IPS-20b (cell line): ENCODE measurements at regions not wholly inside any gene's neighbourhood (a gene's known extent, or its start where the extent isn't known, plus 50 kb on each side); places are given as distances from the start of the nearest gene placed in this dataset.

Source experiments
- H3K27ac ChIP-seq: one replicate; pipeline ENCODE4 v1.5.1; 2013; ENCODE audit warnings: low read length
- H3K27me3 ChIP-seq: 2 replicates; pipeline ENCODE4 v1.6.1; 2013; ENCODE audit warnings: mild to moderate bottlenecking, low read length, inconsistent platforms; ENCODE audit not compliant: insufficient read depth
- H3K36me3 ChIP-seq: 2 replicates; pipeline ENCODE4 v1.6.1; 2013; ENCODE audit warnings: low read depth, mild to moderate bottlenecking, inconsistent platforms, low read length, moderate library complexity; ENCODE audit not compliant: insufficient read depth
- H3K4me1 ChIP-seq: 2 replicates; pipeline ENCODE4 v1.6.1; 2013; ENCODE audit warnings: mild to moderate bottlenecking, control low read depth, inconsistent platforms, low read length, moderate library complexity; ENCODE audit not compliant: insufficient read depth
- H3K4me3 ChIP-seq: 2 replicates; pipeline ENCODE4 v1.5.1; 2013; ENCODE audit warnings: mild to moderate bottlenecking, low read length, inconsistent platforms
- H3K9ac ChIP-seq: 2 replicates; pipeline ENCODE4 v1.6.1; 2013; ENCODE audit warnings: low read depth, mild to moderate bottlenecking, inconsistent platforms, low read length, moderate library complexity
- H3K9me3 ChIP-seq: 2 replicates; pipeline ENCODE4 v1.6.1; 2013; ENCODE audit warnings: mild to moderate bottlenecking, low read depth, low read length, inconsistent platforms; ENCODE audit not compliant: insufficient read depth

DNA sequence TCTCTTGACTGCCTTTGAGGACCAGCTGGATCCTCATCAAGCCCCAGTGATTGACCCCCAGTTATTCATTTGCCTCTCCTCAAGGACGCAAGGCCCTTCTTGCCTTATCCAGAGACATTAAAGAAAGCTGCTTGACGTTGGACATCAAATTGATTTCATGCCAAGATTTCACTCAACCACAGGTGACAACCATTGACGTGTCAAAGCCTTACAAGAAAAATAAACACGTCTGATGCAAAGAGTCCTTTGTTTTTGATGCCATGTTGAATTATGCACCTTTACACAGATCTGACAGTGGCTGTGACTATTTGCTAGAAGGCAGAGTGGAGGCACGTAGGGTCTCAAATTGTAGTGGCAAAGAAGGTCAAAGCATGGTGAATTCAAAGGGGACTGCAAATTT lies 666.2 kb upstream of the CAMK1G start:
- H3K27ac ChIP-seq = no peak overlapping the region
- H3K36me3 ChIP-seq = no peaks in the 10 kb centered on the region
- no peaks in the 10 kb centered on the region for H3K27me3 ChIP-seq
- no peaks in the 10 kb centered on the region for H3K4me1 ChIP-seq
- H3K4me3 ChIP-seq = no peak overlapping the region
- no peak overlapping the region for H3K9ac ChIP-seq
- no peaks in the 10 kb centered on the region for H3K9me3 ChIP-seq

DNA sequence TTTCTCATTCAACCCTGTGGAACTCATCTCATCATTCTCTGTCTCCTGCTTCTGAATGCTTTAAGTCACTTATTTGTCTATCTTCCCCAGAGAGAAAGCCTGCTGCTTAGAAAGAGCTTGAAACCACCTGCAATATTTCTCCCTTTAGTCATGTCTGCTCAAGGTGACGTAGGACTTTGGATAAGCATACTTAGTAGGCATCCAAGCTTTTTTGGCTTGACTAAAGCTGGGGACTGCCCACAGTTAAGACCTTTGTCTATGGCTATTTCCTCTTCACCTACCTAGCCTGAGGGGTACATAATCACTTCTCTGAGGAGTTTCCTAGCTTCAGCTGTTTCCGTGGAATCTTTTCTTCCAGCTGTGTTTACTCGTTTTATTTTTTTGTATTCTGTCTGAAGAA lies 665.8 kb upstream of the CAMK1G start:
- no peak overlapping the region for H3K27ac ChIP-seq
- H3K9ac ChIP-seq = no peak overlapping the region
- no peaks in the 10 kb centered on the region for H3K4me1 ChIP-seq
- no peaks in the 10 kb centered on the region for H3K27me3 ChIP-seq
- no peaks in the 10 kb centered on the region for H3K9me3 ChIP-seq
- no peaks in the 10 kb centered on the region for H3K36me3 ChIP-seq
- H3K4me3 ChIP-seq = no peak overlapping the region

DNA sequence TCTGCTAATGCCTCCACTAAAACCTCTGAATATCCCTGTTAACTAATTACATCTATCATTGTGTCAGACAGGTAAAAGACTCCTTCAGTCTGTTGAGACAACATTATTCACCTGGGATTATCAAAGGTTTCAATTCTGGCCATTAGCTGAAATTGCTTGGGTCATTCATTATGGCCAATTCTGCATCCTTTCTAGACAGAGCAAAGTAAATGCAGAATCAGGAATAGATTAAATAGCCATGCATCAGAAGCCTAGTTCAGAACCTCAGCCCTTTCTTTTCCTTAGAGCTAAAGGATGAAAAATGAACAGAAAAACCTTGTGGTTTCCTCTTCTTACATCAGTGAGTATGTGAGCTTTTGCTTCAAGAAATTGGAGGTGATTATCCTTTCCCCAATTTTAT lies 665.4 kb upstream of the CAMK1G start:
- H3K36me3 ChIP-seq = no peaks in the 10 kb centered on the region
- H3K27ac ChIP-seq = no peak overlapping the region
- H3K9me3 ChIP-seq = no peaks in the 10 kb centered on the region
- H3K27me3 ChIP-seq = no peaks in the 10 kb centered on the region
- H3K9ac ChIP-seq = no peak overlapping the region
- no peaks in the 10 kb centered on the region for H3K4me1 ChIP-seq
- H3K4me3 ChIP-seq = no peak overlapping the region

GRCh38 chr1:208919371-208919770 lies 664.1 kb upstream of the CAMK1G start:
- H3K4me3 ChIP-seq = no peak overlapping the region
- no peaks in the 10 kb centered on the region for H3K27me3 ChIP-seq
- no peak overlapping the region for H3K9ac ChIP-seq
- no peak overlapping the region for H3K27ac ChIP-seq
- H3K4me1 ChIP-seq = peaks cover 3% of the 10 kb centered on the region
- no peaks in the 10 kb centered on the region for H3K36me3 ChIP-seq
- H3K9me3 ChIP-seq = no peaks in the 10 kb centered on the region

GRCh38 chr1:208921259-208921658 lies 662.3 kb upstream of the CAMK1G start:
- Histone ChIP-seq H3K36me3 (no peaks in the 10 kb centered on the region), H3K4me1 (peaks cover 3% of the 10 kb centered on the region), H3K27ac (no peak overlapping the region), H3K4me3 (no peak overlapping the region), H3K9me3 (no peaks in the 10 kb centered on the region), H3K9ac (no peak overlapping the region), H3K27me3 (no peaks in the 10 kb centered on the region)

GRCh38 chr1:208923456-208923855 lies 660.1 kb upstream of the CAMK1G start:
- Histone ChIP-seq H3K4me3 (no peak overlapping the region), H3K27ac (no peak overlapping the region), H3K36me3 (no peaks in the 10 kb centered on the region), H3K9ac (no peak overlapping the region), H3K27me3 (no peaks in the 10 kb centered on the region), H3K4me1 (peaks cover 3% of the 10 kb centered on the region), H3K9me3 (no peaks in the 10 kb centered on the region)

DNA sequence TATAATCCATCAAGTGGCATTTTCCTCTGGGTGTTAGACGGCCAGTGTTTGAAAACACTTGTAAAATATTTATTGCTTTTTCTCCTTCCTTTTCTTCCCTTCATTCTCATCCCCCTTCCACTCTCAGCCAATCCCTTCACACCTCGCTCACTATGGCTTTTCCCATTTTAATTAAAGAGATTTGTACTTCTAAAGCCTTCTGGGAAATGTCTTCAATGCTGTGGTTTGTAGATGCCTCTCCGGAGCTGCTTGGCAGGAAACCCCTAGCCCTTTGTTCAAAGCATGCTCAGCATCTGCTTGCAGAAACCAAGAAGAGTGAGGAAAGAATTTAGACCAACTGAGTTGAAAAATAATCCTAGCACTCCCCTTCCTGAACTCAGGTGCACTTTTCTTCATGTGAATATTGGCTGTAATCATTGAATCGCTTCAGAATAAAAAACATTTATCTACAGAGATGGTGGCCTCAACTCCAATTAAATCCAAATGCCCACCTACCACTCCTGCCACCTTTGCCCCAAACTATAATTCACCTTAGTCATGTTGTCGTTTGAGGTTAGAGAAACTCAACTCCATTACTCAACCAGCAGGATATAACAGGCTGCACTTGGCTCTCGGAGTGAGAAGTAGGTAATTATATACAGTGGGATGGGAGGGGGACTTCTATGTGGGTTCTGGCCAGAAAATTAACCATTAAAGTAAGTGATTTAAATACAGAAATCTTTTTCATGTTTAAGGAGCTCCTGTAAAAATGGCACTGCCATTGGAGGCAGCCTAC lies 659.4 kb upstream of the CAMK1G start:
- H3K4me1 ChIP-seq = peaks cover 3% of the 10 kb centered on the region
- no peak overlapping the region for H3K4me3 ChIP-seq
- H3K27me3 ChIP-seq = no peaks in the 10 kb centered on the region
- no peak overlapping the region for H3K27ac ChIP-seq
- H3K36me3 ChIP-seq = no peaks in the 10 kb centered on the region
- H3K9ac ChIP-seq = no peak overlapping the region
- no peaks in the 10 kb centered on the region for H3K9me3 ChIP-seq

- no peaks in the 10 kb centered on the region for H3K27me3 ChIP-seq
- no peak overlapping the region for H3K4me3 ChIP-seq
- no peak overlapping the region for H3K9ac ChIP-seq
- H3K9me3 ChIP-seq = no peaks in the 10 kb centered on the region
- H3K4me1 ChIP-seq = peaks cover 3% of the 10 kb centered on the region
- no peak overlapping the region for H3K27ac ChIP-seq
- no peaks in the 10 kb centered on the region for H3K36me3 ChIP-seq
Observed at GRCh38 chr1:208924928-208925327, 658.6 kb upstream of the CAMK1G start.

DNA sequence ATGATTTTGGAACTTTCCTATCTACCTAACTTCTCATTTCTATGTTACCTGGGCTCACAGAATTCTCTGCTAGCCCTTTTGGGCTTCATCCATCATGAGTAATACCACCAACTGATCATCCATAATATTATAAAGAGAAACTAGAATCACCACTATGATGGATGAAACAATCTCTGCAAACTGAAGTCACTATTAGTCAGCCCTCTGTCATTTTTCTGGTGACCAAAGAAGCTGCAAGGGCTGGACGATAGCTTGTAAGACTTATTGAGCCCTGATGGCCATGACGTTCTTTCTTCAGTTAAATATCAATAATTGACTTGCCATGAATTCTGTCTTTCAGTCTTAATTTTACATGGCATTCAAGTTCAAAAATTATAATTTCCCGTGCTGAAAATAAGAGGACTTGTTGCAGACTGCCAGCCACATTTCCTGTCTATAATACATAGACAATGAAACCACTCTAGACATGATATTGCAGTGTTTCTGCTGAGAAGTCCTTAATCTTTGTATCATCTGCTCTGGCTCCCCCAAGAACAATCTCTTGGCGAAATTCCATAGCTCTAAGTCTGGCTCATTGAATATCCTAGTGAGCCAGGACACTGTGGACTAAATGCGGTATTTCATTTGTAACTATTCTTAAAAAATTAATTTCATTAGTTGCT lies 655.0 kb upstream of the CAMK1G start:
- no peaks in the 10 kb centered on the region for H3K27me3 ChIP-seq
- H3K9me3 ChIP-seq = no peaks in the 10 kb centered on the region
- no peaks in the 10 kb centered on the region for H3K36me3 ChIP-seq
- no peak overlapping the region for H3K27ac ChIP-seq
- H3K9ac ChIP-seq = no peak overlapping the region
- H3K4me1 ChIP-seq = peaks cover 3% of the 10 kb centered on the region
- no peak overlapping the region for H3K4me3 ChIP-seq

DNA sequence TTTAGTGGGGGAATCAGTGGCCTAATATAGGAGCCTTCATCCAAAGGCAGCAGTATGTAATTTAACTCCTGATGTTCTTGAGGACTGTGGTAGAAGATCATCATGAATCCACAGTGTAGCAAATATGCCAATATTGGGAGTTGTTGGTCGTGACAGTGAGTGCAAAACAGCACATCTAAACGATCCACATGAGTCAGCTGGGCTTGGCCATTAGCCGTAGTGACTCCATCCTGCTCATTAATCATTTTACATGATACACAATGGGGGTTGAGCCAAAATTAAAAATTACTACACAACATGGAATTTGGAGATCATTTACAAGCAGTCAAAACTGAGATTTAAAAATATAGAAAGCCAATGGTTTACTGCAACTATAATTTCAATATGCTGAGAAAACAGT lies 653.9 kb upstream of the CAMK1G start:
- no peaks in the 10 kb centered on the region; the same call in 1 of the 2 replicates for H3K4me1 ChIP-seq
- H3K9me3 ChIP-seq = no peaks in the 10 kb centered on the region
- no peak overlapping the region for H3K9ac ChIP-seq
- H3K27me3 ChIP-seq = no peaks in the 10 kb centered on the region
- no peaks in the 10 kb centered on the region for H3K36me3 ChIP-seq
- no peak overlapping the region for H3K4me3 ChIP-seq
- no peak overlapping the region for H3K27ac ChIP-seq

DNA sequence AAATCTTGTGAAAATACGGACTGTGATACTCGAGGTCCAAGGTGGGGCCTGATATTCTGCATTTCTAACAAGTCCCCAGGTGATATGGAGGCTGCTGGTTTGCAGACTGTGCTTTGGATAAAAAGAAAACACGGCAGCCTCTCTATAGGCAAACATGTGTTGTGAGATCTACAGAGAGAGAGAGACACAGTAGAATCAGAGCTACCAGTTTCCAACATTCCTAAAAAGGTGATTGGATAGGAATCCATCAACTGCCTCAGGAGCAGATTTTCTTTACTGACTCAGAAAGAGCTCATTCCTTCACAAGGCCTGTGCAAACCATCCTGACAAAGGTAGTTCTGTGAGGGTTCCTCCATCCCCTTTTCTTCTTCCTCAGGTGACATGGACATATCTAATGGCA lies 651.6 kb upstream of the CAMK1G start:
- Histone ChIP-seq H3K4me3 (no peak overlapping the region), H3K36me3 (no peaks in the 10 kb centered on the region), H3K9ac (no peak overlapping the region), H3K27ac (no peak overlapping the region), H3K4me1 (no peaks in the 10 kb centered on the region; the same call in 1 of the 2 replicates), H3K9me3 (no peaks in the 10 kb centered on the region), H3K27me3 (no peaks in the 10 kb centered on the region)

GRCh38 chr1:208933984-208934525 lies 649.5 kb upstream of the CAMK1G start:
- Histone ChIP-seq H3K4me3 (no peak overlapping the region), H3K36me3 (no peaks in the 10 kb centered on the region), H3K4me1 (no peaks in the 10 kb centered on the region; the same call in 1 of the 2 replicates), H3K9ac (no peak overlapping the region), H3K27ac (no peak overlapping the region), H3K9me3 (no peaks in the 10 kb centered on the region), H3K27me3 (no peaks in the 10 kb centered on the region)
